Stomach (tissue), 8 donors: ENCODE measurements at regions not wholly inside any gene's neighbourhood (a gene's known extent, or its start where the extent isn't known, plus 50 kb on each side); places are given as distances from the start of the nearest gene placed in this dataset.
"Not testable (repeated sequence)": the region's sequence is repeated elsewhere in the genome, so short reads cannot be mapped to it uniquely, and the experiment has no call there.

ENCODE experiments used
- DNase-seq, 2 donors: peaks; one replicate each; pipeline versions ENCODE4 v3.0.0 to v3.0.0-alpha.2; 2013 to 2019
- H3K27ac ChIP-seq, 5 donors: fragments of 200-600 bp in 4 of 5; sonication (generic) in 4 of 5; one replicate each; pipeline ENCODE4 v1.5.1; 2013 to 2019; ENCODE audit warnings: mild to moderate bottlenecking in 1 of 5, moderate library complexity in 1 of 5
- H3K27me3 ChIP-seq, 3 donors: fragments of 200-600 bp; sonication (generic); one replicate each; pipeline ENCODE4 v1.5.1; 2017 to 2019; ENCODE audit warnings: mixed run types in 1 of 3
- H3K36me3 ChIP-seq, 4 donors: fragments of 200-600 bp; sonication (generic); 1 replicate in 3 of 4; 2 replicates in 1 of 4; pipeline ENCODE4 v1.5.1; 2016 to 2019
- H3K4me1 ChIP-seq, 4 donors: fragments of 200-600 bp; sonication (generic); one replicate each; pipeline ENCODE4 v1.5.1; 2016 to 2019
- H3K4me3 ChIP-seq, 4 donors: fragments of 200-600 bp; sonication (generic) in 3 of 4; one replicate each; pipeline ENCODE4 v1.5.1; 2016 to 2019; ENCODE audit warnings: mild to moderate bottlenecking in 1 of 4
- H3K9me3 ChIP-seq, 4 donors: fragments of 200-600 bp; sonication (generic); one replicate each; pipeline ENCODE4 v1.5.1; 2016 to 2019
- EP300 ChIP-seq: sonication (generic); formaldehyde crosslinking; IDR thresholded peaks from one replicate; pipeline ENCODE4 v1.6.1; 2017; ENCODE audit warnings: antibody characterized with exemption
- POLR2A ChIP-seq, 4 donors: fragments of 450-650 bp; IDR thresholded peaks; one replicate each; pipeline ENCODE4 v1.6.1; 2016; ENCODE audit warnings: antibody characterized with exemption in 4 of 4, control low read depth in 2 of 4, mild to moderate bottlenecking in 1 of 4, moderate library complexity in 1 of 4
- POLR2AphosphoS5 ChIP-seq, 3 donors: sonication (generic); formaldehyde crosslinking; IDR thresholded peaks; one replicate each; pipeline ENCODE4 v1.6.1; 2016; ENCODE audit warnings: antibody characterized with exemption in 3 of 3
- WGBS, 5 donors: extraction: QIAGEN DNeasy Blood & Tissue Kit in 3 of 5; methylation state at CpG; one replicate each; pipeline versions ENCODE4 v1.1.5 to v1.1.7; 2013 to 2018; 5-methylcytosine and 5-hydroxymethylcytosine counted together
- intact Hi-C: fragments of 100-400 bp; cut with DNase I; formaldehyde crosslinking; loops from one replicate; pipeline ENCODE4 v1.15.1; 2023; ENCODE audit warnings: low total_unique reads
- TF ChIP-seq, protein P1 (sequence below), 7 experiments: fragments of 450-650 bp in 4 of 7; fragments of 200-600 bp in 3 of 7; sonication (generic) in 3 of 7; IDR thresholded peaks; one replicate each; pipeline ENCODE4 v1.5.1; 2016 to 2019; ENCODE audit warnings: antibody characterized with exemption in 7 of 7, control low read depth in 2 of 7, mild to moderate bottlenecking in 1 of 7
- donor health status: healthy with polysubstance abuse.
- donor health status: Bipolar disorder and iron deficiency.
- donor health status: healthy.

DNA sequence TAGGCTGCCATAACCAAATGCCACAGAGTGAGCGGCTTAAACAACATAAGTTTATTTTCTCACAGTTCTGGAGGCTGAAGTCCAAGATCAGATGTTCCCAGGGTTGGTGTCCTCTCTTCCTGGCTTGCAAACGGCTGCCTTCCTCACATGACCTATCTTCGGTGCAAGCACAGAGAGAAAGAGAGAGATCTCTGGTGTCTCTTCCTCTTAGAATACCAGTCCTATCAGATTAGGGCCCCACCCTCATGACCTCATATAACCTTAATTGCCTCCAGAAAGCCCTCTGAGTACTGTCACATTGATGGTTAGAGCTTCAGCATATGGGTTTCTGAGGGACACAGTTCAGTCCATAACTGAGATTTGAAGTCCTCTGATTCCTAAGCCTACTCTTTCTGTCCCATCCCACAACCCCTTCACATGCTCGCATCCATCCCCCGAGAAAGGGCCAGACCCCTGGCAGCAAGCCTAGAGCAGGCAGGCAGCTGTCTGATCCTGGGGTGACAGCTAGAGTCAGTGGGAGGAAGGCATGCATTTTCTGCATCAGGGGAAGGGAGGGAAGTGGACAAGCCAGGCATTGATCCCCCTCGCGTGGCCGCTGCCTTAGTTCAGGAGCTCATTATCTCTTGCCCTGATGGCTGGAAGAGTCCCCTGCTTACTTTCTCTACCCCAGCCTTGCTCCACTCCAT is 114.1 kb downstream of the FAR1 start:
- Histone ChIP-seq H3K4me1 (no peaks in the 10 kb centered on the region), H3K9me3 (no peaks in the 10 kb centered on the region), H3K27me3 (peaks cover 0 to 4% (median 0%) of the 10 kb centered on the region in 3 donors), H3K36me3 (no peaks in the 10 kb centered on the region), H3K27ac (no peak overlapping the region), H3K4me3 (no peak overlapping the region)
- WGBS, 5 donors: 66 to 72% (median 66%) methylated on average over 8 of the region's 8 CpGs
- intact Hi-C loops: no loop called here
- TF ChIP-seq EP300: no peak
- no peak for DNase-seq

GRCh38 chr11:13784441-13784840 is 116.0 kb downstream of the FAR1 start:
- WGBS, 5 donors: 75 to 86% (median 81%) methylated on average over 3 of the region's 3 CpGs
- DNase-seq: no peak
- Histone ChIP-seq H3K4me1 (no peaks in the 10 kb centered on the region), H3K9me3 (no peaks in the 10 kb centered on the region), H3K27me3 (no peaks in the 10 kb centered on the region), H3K4me3 (no peak overlapping the region), H3K36me3 (no peaks in the 10 kb centered on the region), H3K27ac (no peak overlapping the region)
- TF ChIP-seq POLR2AphosphoS5 (IDR thresholded peaks at IDR 0.05): no peak
- intact Hi-C loops: no loop called here

DNA sequence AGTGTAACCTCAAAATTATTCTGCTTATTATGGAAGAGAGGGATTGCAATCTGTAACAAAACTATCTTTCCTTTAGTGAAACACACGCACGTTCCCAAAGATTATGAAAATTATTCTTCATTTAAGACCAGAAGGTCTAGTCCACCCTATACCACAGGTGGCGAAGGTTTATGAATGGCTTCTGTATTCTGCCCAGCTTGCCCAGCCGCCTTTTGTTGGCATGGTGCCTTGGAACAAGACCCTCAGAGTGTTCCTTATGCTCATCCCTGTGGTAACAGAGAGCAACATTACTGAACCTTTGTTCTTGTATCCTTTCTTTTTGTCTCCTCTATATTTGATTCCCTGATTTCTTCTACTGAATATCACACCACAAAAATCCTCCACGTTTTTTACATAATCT is 116.4 kb downstream of the FAR1 start:
- DNase-seq: no peak
- TF ChIP-seq, protein P1, sequence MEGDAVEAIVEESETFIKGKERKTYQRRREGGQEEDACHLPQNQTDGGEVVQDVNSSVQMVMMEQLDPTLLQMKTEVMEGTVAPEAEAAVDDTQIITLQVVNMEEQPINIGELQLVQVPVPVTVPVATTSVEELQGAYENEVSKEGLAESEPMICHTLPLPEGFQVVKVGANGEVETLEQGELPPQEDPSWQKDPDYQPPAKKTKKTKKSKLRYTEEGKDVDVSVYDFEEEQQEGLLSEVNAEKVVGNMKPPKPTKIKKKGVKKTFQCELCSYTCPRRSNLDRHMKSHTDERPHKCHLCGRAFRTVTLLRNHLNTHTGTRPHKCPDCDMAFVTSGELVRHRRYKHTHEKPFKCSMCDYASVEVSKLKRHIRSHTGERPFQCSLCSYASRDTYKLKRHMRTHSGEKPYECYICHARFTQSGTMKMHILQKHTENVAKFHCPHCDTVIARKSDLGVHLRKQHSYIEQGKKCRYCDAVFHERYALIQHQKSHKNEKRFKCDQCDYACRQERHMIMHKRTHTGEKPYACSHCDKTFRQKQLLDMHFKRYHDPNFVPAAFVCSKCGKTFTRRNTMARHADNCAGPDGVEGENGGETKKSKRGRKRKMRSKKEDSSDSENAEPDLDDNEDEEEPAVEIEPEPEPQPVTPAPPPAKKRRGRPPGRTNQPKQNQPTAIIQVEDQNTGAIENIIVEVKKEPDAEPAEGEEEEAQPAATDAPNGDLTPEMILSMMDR (IDR thresholded peaks at IDR 0.05): no peak
- TF ChIP-seq POLR2AphosphoS5 (IDR thresholded peaks at IDR 0.05) (no peak), EP300 (no peak), POLR2A (IDR thresholded peaks at IDR 0.05) (no peak)
- no peaks in the 10 kb centered on the region for H3K36me3 ChIP-seq
- H3K27me3 ChIP-seq: no peaks in the 10 kb centered on the region
- no peaks in the 10 kb centered on the region for H3K9me3 ChIP-seq
- H3K4me3 ChIP-seq: no peak overlapping the region
- H3K27ac ChIP-seq: no peak overlapping the region
- 84 to 93% (median 87%) methylated on average over 5 of the region's 5 CpGs for whole genome bisulfite sequencing, 5 donors
- no peaks in the 10 kb centered on the region for H3K4me1 ChIP-seq
- intact Hi-C loops: no loop called here

DNA sequence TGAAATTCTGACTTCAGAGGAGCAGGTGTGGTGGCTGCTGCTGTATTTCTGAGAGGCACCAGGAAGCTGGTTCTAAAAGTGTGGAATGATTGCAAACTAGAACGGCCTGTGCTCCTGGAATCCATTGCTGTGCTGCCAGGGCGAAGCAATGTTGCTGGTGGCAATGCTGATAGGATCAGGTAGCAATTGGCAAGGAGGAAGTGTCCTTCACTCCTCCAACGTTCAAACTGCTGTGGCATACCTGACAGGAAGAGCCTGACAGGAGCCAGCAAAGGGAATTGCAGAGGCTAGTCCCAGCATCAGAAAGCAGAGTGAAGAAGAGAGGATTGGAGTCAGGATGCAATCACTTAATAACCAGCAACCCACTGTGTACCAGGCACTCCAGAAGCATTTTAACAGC is 118.2 kb downstream of the FAR1 start:
- Histone ChIP-seq H3K27me3 (no peaks in the 10 kb centered on the region), H3K9me3 (no peaks in the 10 kb centered on the region), H3K36me3 (no peaks in the 10 kb centered on the region), H3K4me3 (no peak overlapping the region), H3K27ac (no peak overlapping the region), H3K4me1 (no peaks in the 10 kb centered on the region)
- intact Hi-C loops: no loop called here
- 4 to 39% (median 33%) methylated on average over 3 of the region's 3 CpGs for WGBS, 5 donors
- TF ChIP-seq POLR2A (IDR thresholded peaks at IDR 0.05): no peak
- TF ChIP-seq, protein P1 (IDR thresholded peaks at IDR 0.05): no peak
- no peak for TF ChIP-seq EP300
- DNase-seq: no peak

GRCh38 chr11:13797616-13798015 is 129.1 kb downstream of the FAR1 start:
- DNase-seq, H3K4me3 ChIP-seq, H3K4me1 ChIP-seq, H3K27ac ChIP-seq, intact Hi-C loops, H3K36me3 ChIP-seq, H3K27me3 ChIP-seq: not testable (repeated sequence)
- 78 to 90% (median 82%) methylated on average over 3 of the region's 3 CpGs for WGBS, 5 donors
- H3K9me3 ChIP-seq: peaks cover 0 to 24% (median 8%) of the 10 kb centered on the region in 4 donors

DNA sequence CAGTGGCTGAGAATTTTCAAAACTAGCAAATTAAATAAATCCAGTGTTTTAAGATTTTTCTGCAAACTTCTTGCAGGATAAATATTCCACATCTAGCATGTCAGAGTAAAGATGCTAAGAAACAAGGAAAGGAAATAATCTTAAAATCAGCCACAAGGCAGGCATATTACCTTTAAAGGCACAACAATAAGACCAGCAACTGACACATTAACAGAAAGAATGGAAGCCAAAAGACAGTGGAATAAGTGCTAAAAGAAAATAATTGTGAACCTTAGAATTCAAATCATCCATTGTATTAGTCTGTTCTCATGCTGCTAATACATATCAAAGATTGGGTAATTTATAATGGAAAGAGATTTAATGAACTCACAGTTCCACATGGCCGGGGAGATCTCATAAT is 132.4 kb downstream of the FAR1 start:
- Histone ChIP-seq H3K9me3 (peaks cover 0 to 31% (median 13%) of the 10 kb centered on the region in 4 donors), H3K4me1 (no peaks in the 10 kb centered on the region), H3K36me3 (no peaks in the 10 kb centered on the region), H3K4me3 (no peak overlapping the region), H3K27ac (no peak overlapping the region), H3K27me3 (no peaks in the 10 kb centered on the region)
- TF ChIP-seq, protein P1 (IDR thresholded peaks at IDR 0.05): no peak
- TF ChIP-seq POLR2A (IDR thresholded peaks at IDR 0.05) (no peak), POLR2AphosphoS5 (IDR thresholded peaks at IDR 0.05) (no peak), EP300 (no peak)
- intact Hi-C loops: no loop called here
- DNase-seq: no peak
- 53 to 71% (median 59%) methylated on average over 1 of the region's 1 CpG for WGBS, 5 donors
